ENCODE measurements at regions not wholly inside any gene's neighbourhood (a gene's known extent, or its start where the extent isn't known, plus 50 kb on each side); places are given as distances from the start of the nearest gene placed in this dataset.

- no peak overlapping the region for H3K27ac ChIP-seq
- TF ChIP-seq EP300 (IDR thresholded peaks at IDR 0.05) = no peak
- TF ChIP-seq CTCF (IDR thresholded peaks at IDR 0.05) = no peak
- TF ChIP-seq POLR2A (IDR thresholded peaks at IDR 0.05) = no peak
- H3K4me3 ChIP-seq = no peak overlapping the region
- H3K36me3 ChIP-seq = no peaks in the 10 kb centered on the region
- no peaks in the 10 kb centered on the region for H3K4me1 ChIP-seq (ENCODE audit: insufficient read depth)
- no peaks in the 10 kb centered on the region for H3K9me3 ChIP-seq
- no peak for DNase-seq
- no peaks in the 10 kb centered on the region for H3K27me3 ChIP-seq
- 84 to 96% (median 92%) methylated on average over 1 of the region's 1 CpG for WGBS, 3 donors
- intact Hi-C loops (cut with DNase I) = no loop called here
These were observed 662.3 kb upstream of the CAMK1G start for GRCh38 chr1:208921259-208921658.

- Histone ChIP-seq H3K4me1 (ENCODE audit: insufficient read depth) (no peaks in the 10 kb centered on the region), H3K36me3 (no peaks in the 10 kb centered on the region), H3K27ac (no peak overlapping the region), H3K27me3 (no peaks in the 10 kb centered on the region), H3K4me3 (no peak overlapping the region), H3K9me3 (no peaks in the 10 kb centered on the region)
- WGBS, 3 donors = 79 to 93% (median 82%) methylated on average over 2 of the region's 2 CpGs
- no peak for TF ChIP-seq EP300 (IDR thresholded peaks at IDR 0.05)
- no peak for TF ChIP-seq CTCF (IDR thresholded peaks at IDR 0.05)
- no peak for TF ChIP-seq POLR2A (IDR thresholded peaks at IDR 0.05)
- DNase-seq = no peak
- intact Hi-C loops (cut with DNase I) = no loop called here
These were observed 660.1 kb upstream of the CAMK1G start for GRCh38 chr1:208923456-208923855.

- intact Hi-C loops (cut with DNase I) = no loop called here
- no peaks in the 10 kb centered on the region for H3K36me3 ChIP-seq
- no peaks in the 10 kb centered on the region for H3K27me3 ChIP-seq
- H3K4me1 ChIP-seq (ENCODE audit: insufficient read depth) = no peaks in the 10 kb centered on the region
- no peak for DNase-seq
- no peak overlapping the region for H3K4me3 ChIP-seq
- no peak overlapping the region for H3K27ac ChIP-seq
- H3K9me3 ChIP-seq = no peaks in the 10 kb centered on the region
- WGBS, 3 donors = 48 to 60% (median 55%) methylated on average over 6 of the region's 6 CpGs
- no peak for TF ChIP-seq POLR2A (IDR thresholded peaks at IDR 0.05)
- no peak for TF ChIP-seq CTCF (IDR thresholded peaks at IDR 0.05)
- no peak for TF ChIP-seq EP300 (IDR thresholded peaks at IDR 0.05)
These were observed 659.4 kb upstream of the CAMK1G start for GRCh38 chr1:208923946-208924720.

GRCh38 chr1:208924928-208925327, 658.6 kb upstream of the CAMK1G start:
- Histone ChIP-seq H3K27ac (no peak overlapping the region), H3K36me3 (no peaks in the 10 kb centered on the region), H3K4me1 (ENCODE audit: insufficient read depth) (no peaks in the 10 kb centered on the region), H3K27me3 (no peaks in the 10 kb centered on the region), H3K9me3 (no peaks in the 10 kb centered on the region), H3K4me3 (no peak overlapping the region)
- TF ChIP-seq EP300 (IDR thresholded peaks at IDR 0.05) = no peak
- TF ChIP-seq POLR2A (IDR thresholded peaks at IDR 0.05) = no peak
- TF ChIP-seq CTCF (IDR thresholded peaks at IDR 0.05) = no peak
- 33 to 44% (median 40%) methylated on average over 5 of the region's 5 CpGs for WGBS, 3 donors
- DNase-seq = no peak
- intact Hi-C loops (cut with DNase I) = no loop called here
